Gastrocnemius medialis (tissue), 4 donors: ENCODE measurements at regions not wholly inside any gene's neighbourhood (a gene's known extent, or its start where the extent isn't known, plus 50 kb on each side); places are given as distances from the start of the nearest gene placed in this dataset.

Experiments
- ATAC-seq, 2 donors: fragments of 150-250 bp; one replicate each; pipeline ENCODE4 v1.9.1; 2016
- DNase-seq, 2 donors: peaks; one replicate each; pipeline ENCODE4 v3.0.0-alpha.2; 2019
- H3K27ac ChIP-seq, 4 donors: fragments of 200-600 bp; sonication (generic); 1 replicate in 1 of 4; 2 replicates in 3 of 4; pipeline ENCODE4 v1.5.1; 2016 to 2018; ENCODE audit warnings: mild to moderate bottlenecking in 2 of 4, moderate library complexity in 1 of 4
- H3K27me3 ChIP-seq, 3 donors: fragments of 200-600 bp; sonication (generic) in 2 of 3; 1 replicate in 1 of 3; 2 replicates in 2 of 3; pipeline versions ENCODE4 v1.5.1 to v1.6.0; 2016 to 2019; ENCODE audit warnings: mild to moderate bottlenecking in 1 of 3, moderate library complexity in 1 of 3
- H3K36me3 ChIP-seq, 2 donors: fragments of 200-600 bp; sonication (generic) in 1 of 2; one replicate each; pipeline ENCODE4 v1.5.1; 2017 to 2018
- H3K4me1 ChIP-seq, 2 donors: fragments of 200-600 bp; sonication (generic) in 1 of 2; one replicate each; pipeline ENCODE4 v1.5.1; 2016 to 2017; ENCODE audit warnings: mild to moderate bottlenecking in 2 of 2
- H3K4me3 ChIP-seq, 4 donors: fragments of 200-600 bp; sonication (generic) in 3 of 4; 1 replicate in 1 of 4; 2 replicates in 3 of 4; pipeline ENCODE4 v1.5.1; 2016 to 2019; ENCODE audit warnings: mild to moderate bottlenecking in 2 of 4
- H3K9me3 ChIP-seq, 3 donors: fragments of 200-600 bp; sonication (generic) in 2 of 3; 1 replicate in 1 of 3; 2 replicates in 2 of 3; pipeline ENCODE4 v1.5.1; 2016 to 2019
- POLR2A ChIP-seq, 2 donors: fragments of 450-650 bp; IDR thresholded peaks; one replicate each; pipeline ENCODE4 v1.6.1; 2017; ENCODE audit warnings: antibody characterized with exemption in 2 of 2, mild to moderate bottlenecking in 2 of 2, moderate library complexity in 2 of 2
- in situ Hi-C, 4 donors: fragments of 200-750 bp; cut with MboI; loops; one replicate each; pipeline versions ENCODE4 v1.15.0 to v1.8.0; 2017; ENCODE audit warnings: low sequenced_read_pairs in 4 of 4
- intact Hi-C: fragments of 100-400 bp; cut with DNase I; formaldehyde crosslinking; loops from one replicate; pipeline ENCODE4 v1.15.1; 2023; ENCODE audit warnings: low total_unique reads
- TF ChIP-seq, protein P1 (sequence below), 5 experiments: fragments of 450-650 bp in 3 of 5; fragments of 200-600 bp in 2 of 5; sonication (generic) in 2 of 5; IDR thresholded peaks in 4 of 5; conservative IDR thresholded peaks in 1 of 5; 1 replicate in 4 of 5; 2 replicates in 1 of 5; pipeline ENCODE4 v1.5.1; 2016 to 2019; ENCODE audit warnings: antibody characterized with exemption in 5 of 5, mild to moderate bottlenecking in 3 of 5, moderate library complexity in 3 of 5

DNA sequence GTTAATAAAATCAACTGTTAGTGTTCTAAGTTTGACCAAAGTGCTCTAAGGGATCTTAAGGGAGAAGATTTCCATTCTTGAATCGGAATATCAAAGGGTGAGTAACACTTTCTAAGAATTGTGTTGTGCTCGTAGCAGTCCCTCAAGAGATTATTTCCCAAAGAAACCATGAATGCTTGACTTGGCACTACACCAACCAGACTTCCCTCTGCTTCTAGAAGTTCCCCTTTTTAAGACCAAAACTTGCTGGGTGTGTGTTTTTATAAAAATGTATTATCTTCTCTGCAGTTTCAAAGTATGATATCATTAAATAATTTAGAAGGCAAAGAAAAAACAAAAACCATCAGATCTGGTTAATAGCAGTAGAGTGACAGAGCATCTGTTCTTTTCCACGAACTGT lies 522.0 kb upstream of the FAM98A start:
- no peak for TF ChIP-seq POLR2A (IDR thresholded peaks at IDR 0.05)
- TF ChIP-seq, protein P1, sequence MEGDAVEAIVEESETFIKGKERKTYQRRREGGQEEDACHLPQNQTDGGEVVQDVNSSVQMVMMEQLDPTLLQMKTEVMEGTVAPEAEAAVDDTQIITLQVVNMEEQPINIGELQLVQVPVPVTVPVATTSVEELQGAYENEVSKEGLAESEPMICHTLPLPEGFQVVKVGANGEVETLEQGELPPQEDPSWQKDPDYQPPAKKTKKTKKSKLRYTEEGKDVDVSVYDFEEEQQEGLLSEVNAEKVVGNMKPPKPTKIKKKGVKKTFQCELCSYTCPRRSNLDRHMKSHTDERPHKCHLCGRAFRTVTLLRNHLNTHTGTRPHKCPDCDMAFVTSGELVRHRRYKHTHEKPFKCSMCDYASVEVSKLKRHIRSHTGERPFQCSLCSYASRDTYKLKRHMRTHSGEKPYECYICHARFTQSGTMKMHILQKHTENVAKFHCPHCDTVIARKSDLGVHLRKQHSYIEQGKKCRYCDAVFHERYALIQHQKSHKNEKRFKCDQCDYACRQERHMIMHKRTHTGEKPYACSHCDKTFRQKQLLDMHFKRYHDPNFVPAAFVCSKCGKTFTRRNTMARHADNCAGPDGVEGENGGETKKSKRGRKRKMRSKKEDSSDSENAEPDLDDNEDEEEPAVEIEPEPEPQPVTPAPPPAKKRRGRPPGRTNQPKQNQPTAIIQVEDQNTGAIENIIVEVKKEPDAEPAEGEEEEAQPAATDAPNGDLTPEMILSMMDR (IDR thresholded peaks at IDR 0.05 in 4 of 5, conservative IDR thresholded peaks at IDR 0.05 in 1 of 5) = no peak
- Histone ChIP-seq H3K36me3 (no peaks in the 10 kb centered on the region), H3K4me1 (no peaks in the 10 kb centered on the region), H3K4me3 (no peak overlapping the region), H3K9me3 (no peaks in the 10 kb centered on the region), H3K27ac (no peak overlapping the region), H3K27me3 (no peaks in the 10 kb centered on the region)
- in situ Hi-C loops (no loop called here), intact Hi-C loops (no loop called here)
- ATAC-seq = no peak
- no peak for DNase-seq

DNA sequence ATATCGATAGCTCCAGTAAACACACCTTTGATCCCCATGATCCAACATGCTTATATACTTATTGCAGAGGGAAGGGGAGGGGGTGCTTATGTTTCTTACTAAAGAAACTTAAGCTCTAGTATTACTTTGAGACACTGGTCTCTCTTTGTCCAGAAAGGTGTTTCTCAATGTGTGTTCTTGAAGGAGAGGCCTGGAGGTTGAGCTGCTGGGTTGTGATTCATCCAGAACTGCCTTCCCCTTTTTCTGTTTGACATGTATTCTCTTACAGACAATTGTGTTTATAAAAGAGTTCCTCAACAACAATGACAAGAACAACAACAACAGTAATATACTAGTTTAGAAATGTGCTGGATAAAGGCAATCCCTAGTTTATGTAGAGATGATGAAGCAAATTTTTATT lies 516.0 kb upstream of the FAM98A start:
- Histone ChIP-seq H3K27me3 (no peaks in the 10 kb centered on the region), H3K9me3 (no peaks in the 10 kb centered on the region), H3K4me3 (no peak overlapping the region), H3K4me1 (no peaks in the 10 kb centered on the region), H3K27ac (no peak overlapping the region), H3K36me3 (no peaks in the 10 kb centered on the region)
- intact Hi-C loops = no loop called here
- in situ Hi-C loops = no loop called here
- no peak for ATAC-seq
- TF ChIP-seq POLR2A (IDR thresholded peaks at IDR 0.05) = no peak
- TF ChIP-seq, protein P1 (IDR thresholded peaks at IDR 0.05 in 4 of 5, conservative IDR thresholded peaks at IDR 0.05 in 1 of 5) = no peak
- no peak for DNase-seq

DNA sequence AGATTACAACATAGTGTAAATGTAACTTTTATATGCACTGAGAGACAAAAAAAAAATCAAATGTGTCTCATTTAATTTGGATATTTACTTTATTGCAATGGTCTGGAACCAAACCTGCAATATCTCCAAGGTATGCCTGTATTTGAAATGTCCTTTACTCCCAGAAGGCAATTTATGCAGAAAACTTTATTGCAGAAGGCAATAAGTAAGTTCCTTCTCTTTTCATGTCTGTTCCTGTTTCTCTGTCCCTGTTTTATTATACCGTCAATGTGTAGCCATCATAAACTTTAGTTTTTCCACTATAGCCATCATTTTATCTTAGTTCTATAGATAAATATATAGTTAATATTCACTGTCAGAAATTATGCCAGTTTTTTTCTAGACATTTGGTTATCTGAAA lies 513.1 kb upstream of the FAM98A start:
- DNase-seq (no peak), ATAC-seq (no peak)
- Histone ChIP-seq H3K4me3 (no peak overlapping the region), H3K27ac (no peak overlapping the region), H3K27me3 (no peaks in the 10 kb centered on the region), H3K4me1 (no peaks in the 10 kb centered on the region), H3K36me3 (no peaks in the 10 kb centered on the region), H3K9me3 (no peaks in the 10 kb centered on the region)
- in situ Hi-C loops (no loop called here), intact Hi-C loops (no loop called here)
- TF ChIP-seq, protein P1 (IDR thresholded peaks at IDR 0.05 in 4 of 5, conservative IDR thresholded peaks at IDR 0.05 in 1 of 5) = no peak
- TF ChIP-seq POLR2A (IDR thresholded peaks at IDR 0.05) = no peak

DNA sequence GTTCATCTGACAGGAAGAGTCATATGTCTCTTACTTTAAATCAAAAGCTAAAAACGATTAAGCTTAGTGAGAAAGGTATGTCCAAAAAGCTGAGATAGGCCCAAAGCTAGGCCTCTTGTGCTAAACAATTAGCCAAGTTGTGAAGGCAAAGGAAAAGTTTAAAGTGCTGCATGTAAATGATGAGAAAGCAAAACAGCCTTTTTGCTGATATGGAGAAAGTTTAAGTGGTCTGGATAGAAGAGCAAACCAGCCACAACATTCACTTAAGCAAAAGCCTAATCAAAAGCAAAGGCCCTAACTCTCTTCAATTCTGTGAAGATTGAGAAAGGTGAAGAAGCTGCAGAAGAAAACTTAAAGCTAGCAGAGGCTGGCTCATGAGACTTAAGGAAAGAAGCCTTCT lies 511.3 kb upstream of the FAM98A start:
- TF ChIP-seq, protein P1 (IDR thresholded peaks at IDR 0.05 in 4 of 5, conservative IDR thresholded peaks at IDR 0.05 in 1 of 5) = no peak
- TF ChIP-seq POLR2A (IDR thresholded peaks at IDR 0.05) = no peak
- in situ Hi-C loops (no loop called here), intact Hi-C loops (no loop called here)
- Histone ChIP-seq H3K4me3 (no peak overlapping the region), H3K36me3 (no peaks in the 10 kb centered on the region), H3K27me3 (no peaks in the 10 kb centered on the region), H3K9me3 (no peaks in the 10 kb centered on the region), H3K27ac (no peak overlapping the region), H3K4me1 (no peaks in the 10 kb centered on the region)
- DNase-seq (no peak), ATAC-seq (no peak)

DNA sequence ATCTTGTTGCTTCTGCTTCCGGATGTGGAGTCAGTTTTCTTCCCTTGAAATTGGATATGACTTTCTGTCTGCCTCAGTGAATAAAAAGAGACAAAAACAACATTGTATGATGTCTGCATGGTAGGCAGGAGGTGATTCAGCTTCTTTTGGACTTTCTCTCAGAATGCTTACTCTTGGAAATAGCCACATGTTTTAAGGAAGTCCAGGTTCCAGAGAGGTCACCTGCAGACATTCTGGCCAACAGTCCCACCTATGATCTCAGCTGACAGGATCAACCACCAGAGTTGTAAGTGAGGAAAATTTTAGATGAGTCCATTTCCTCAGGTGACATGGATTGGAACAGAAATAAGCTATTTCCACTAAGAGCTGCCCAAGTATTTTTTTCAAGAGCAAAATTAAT lies 508.7 kb upstream of the FAM98A start:
- ATAC-seq = no peak
- no peak for DNase-seq
- intact Hi-C loops = no loop called here
- no peak for TF ChIP-seq POLR2A (IDR thresholded peaks at IDR 0.05)
- TF ChIP-seq, protein P1 (IDR thresholded peaks at IDR 0.05 in 4 of 5, conservative IDR thresholded peaks at IDR 0.05 in 1 of 5) = no peak
- in situ Hi-C loops = no loop called here
- no peaks in the 10 kb centered on the region for H3K9me3 ChIP-seq
- H3K4me1 ChIP-seq = no peaks in the 10 kb centered on the region
- no peaks in the 10 kb centered on the region for H3K36me3 ChIP-seq
- H3K27ac ChIP-seq = no peak overlapping the region
- no peak overlapping the region for H3K4me3 ChIP-seq
- H3K27me3 ChIP-seq = no peaks in the 10 kb centered on the region
